B cell (primary cell): ENCODE measurements at regions not wholly inside any gene's neighbourhood (a gene's known extent, or its start where the extent isn't known, plus 50 kb on each side); places are given as distances from the start of the nearest gene placed in this dataset.

Experiments
- ATAC-seq: fragments of 200-7000 bp; cut with Tn5 transposase; one replicate; pipeline ENCODE4 v1.10.0; 2021; ENCODE audit warnings: low read depth, mild to moderate bottlenecking, moderate number of reproducible peaks, moderate library complexity
- CTCF ChIA-PET: fragments of 350-600 bp; sonication (Branson Sonifier 250); formaldehyde crosslinking; loops from one replicate; lab custom pipeline; 2021; ENCODE audit warnings: antibody characterized with exemption, inconsistent platforms; lab: Charles Lee
- POLR2A ChIA-PET: fragments of 350-600 bp; sonication (Branson Sonifier 250); formaldehyde crosslinking; loops from one replicate; lab custom pipeline; 2021; ENCODE audit warnings: antibody characterized with exemption; lab: Charles Lee
- DNase-seq: peaks from one replicate; pipeline ENCODE4 v3.0.0; 2013
- H2AFZ ChIP-seq: 2 replicates; pipeline ENCODE4 v1.6.1; 2012; ENCODE audit warnings: mild to moderate bottlenecking, low read depth, low read length; ENCODE audit not compliant: insufficient read depth, poor library complexity, severe bottlenecking
- H3K27ac ChIP-seq, 2 donors: 1 replicate in 1 of 2; 2 replicates in 1 of 2; pipeline ENCODE4 v1.5.1; 2012 to 2013; ENCODE audit warnings: low read length in 2 of 2, mild to moderate bottlenecking in 2 of 2, moderate library complexity in 1 of 2
- H3K27me3 ChIP-seq, 4 experiments: fragments of 200-600 bp in 1 of 4; sonication (generic) in 1 of 4; replicated peaks in 1 of 4; 1 replicate in 2 of 4; 2 replicates in 2 of 4; pipeline versions ENCODE4 v1.6.1 to v1.7.0; 2013 to 2016; ENCODE audit warnings: low read length in 3 of 4, mild to moderate bottlenecking in 2 of 4, mixed read lengths in 1 of 4, moderate library complexity in 1 of 4; ENCODE audit not compliant: insufficient read depth in 4 of 4, control insufficient read depth in 3 of 4; ENCODE audit errors: control extremely low read depth in 1 of 4
- H3K36me3 ChIP-seq, 2 experiments: replicated peaks in 1 of 2; 1 replicate in 1 of 2; 2 replicates in 1 of 2; pipeline versions ENCODE4 v1.6.1 to v1.7.1; 2013; ENCODE audit warnings: low read length in 1 of 2; ENCODE audit not compliant: insufficient read depth in 2 of 2, control insufficient read depth in 1 of 2; ENCODE audit errors: control extremely low read depth in 1 of 2, extremely low read depth in 1 of 2
- H3K4me1 ChIP-seq, 2 donors: fragments of 200-600 bp in 1 of 2; sonication (generic) in 1 of 2; 1 replicate in 1 of 2; 2 replicates in 1 of 2; pipeline versions ENCODE4 v1.5.1 to v1.6.1; 2013 to 2017; ENCODE audit warnings: low read length in 2 of 2; ENCODE audit not compliant: control insufficient read depth in 2 of 2, insufficient read depth in 2 of 2
- H3K4me2 ChIP-seq: replicated peaks from 2 replicates; pipeline ENCODE3; 2012; ENCODE audit warnings: mild to moderate bottlenecking, low read depth, low read length; ENCODE audit not compliant: poor library complexity, severe bottlenecking
- H3K4me3 ChIP-seq, 5 experiments: fragments of 200-600 bp in 1 of 5; sonication (generic) in 1 of 5; 1 replicate in 3 of 5; 2 replicates in 2 of 5; pipeline versions ENCODE4 v1.5.1 to v1.7.0; 2011 to 2016; ENCODE audit warnings: low read length in 4 of 5, mild to moderate bottlenecking in 4 of 5, low read depth in 2 of 5, control low read depth in 1 of 5, moderate library complexity in 1 of 5; ENCODE audit not compliant: insufficient read depth in 1 of 5; ENCODE audit errors: control extremely low read depth in 1 of 5, extremely low read depth in 1 of 5
- H3K79me2 ChIP-seq: fragments of 200-600 bp; sonication (generic); one replicate; pipeline ENCODE4 v1.6.0; 2016; ENCODE audit warnings: low read length; ENCODE audit not compliant: control insufficient read depth, insufficient read depth
- H3K9ac ChIP-seq: fragments of 200-600 bp; sonication (generic); 2 replicates; pipeline ENCODE4 v1.6.1; 2017; ENCODE audit warnings: mild to moderate bottlenecking, low read length, moderate library complexity
- H3K9me3 ChIP-seq, 3 donors: one replicate each; pipeline versions ENCODE4 v1.6.1 to v1.7.1; 2013; ENCODE audit warnings: low read length in 2 of 3; ENCODE audit not compliant: control insufficient read depth in 2 of 3, insufficient read depth in 1 of 3; ENCODE audit errors: control extremely low read depth in 1 of 3
- H4K20me1 ChIP-seq: 2 replicates; pipeline ENCODE4 v1.6.0; 2012; ENCODE audit warnings: mild to moderate bottlenecking, low read length; ENCODE audit not compliant: insufficient read depth, control insufficient read depth, poor library complexity, severe bottlenecking
- H3K27ac Mint-ChIP-seq: one replicate; pipeline ENCODE4 v1.8.0; 2021; ENCODE audit warnings: mixed read lengths
- H3K27me3 Mint-ChIP-seq: one replicate; pipeline ENCODE4 v1.8.0; 2021; ENCODE audit warnings: mixed read lengths
- H3K4me1 Mint-ChIP-seq: one replicate; pipeline ENCODE4 v1.8.0; 2021; ENCODE audit warnings: mixed read lengths
- H3K4me3 Mint-ChIP-seq: one replicate; pipeline ENCODE4 v1.8.0; 2021; ENCODE audit warnings: mixed read lengths
- H3K9me3 Mint-ChIP-seq: one replicate; pipeline ENCODE4 v1.8.0; 2022; ENCODE audit warnings: mixed read lengths; ENCODE audit not compliant: insufficient read depth
- CTCF ChIP-seq: fragments of 200-600 bp; IDR thresholded peaks from one replicate; pipeline ENCODE4 v1.8.0; 2022; ENCODE audit warnings: antibody characterized with exemption, mild to moderate bottlenecking
- EZH2 ChIP-seq: IDR thresholded peaks from 2 replicates; pipeline ENCODE4 v1.6.1; 2012; ENCODE audit warnings: borderline replicate concordance, low read depth, mild to moderate bottlenecking, moderate library complexity, low read length; ENCODE audit not compliant: insufficient read depth, poor library complexity, severe bottlenecking
- WGBS: methylation state at CpG from one replicate; pipeline ENCODE4 v1.1.5; 2013; ENCODE audit warnings: missing lambda C conversion rate; ENCODE audit not compliant: insufficient coverage; 5-methylcytosine and 5-hydroxymethylcytosine counted together
- intact Hi-C: fragments of 100-400 bp; cut with micrococcal nuclease; formaldehyde crosslinking; loops from one replicate; pipeline ENCODE4 v1.10.0; 2022

GRCh38 chr2:175430236-175430635 lies 248.7 kb upstream of the ATP5MC3 start:
- no peaks in the 10 kb centered on the region for H3K27me3 ChIP-seq
- DNase-seq, result no peak
- no peak overlapping the region for H3K27ac Mint-ChIP-seq
- no peaks in the 10 kb centered on the region for H3K4me1 Mint-ChIP-seq
- H3K27me3 Mint-ChIP-seq, result peaks cover 3% of the 10 kb centered on the region
- no peaks in the 10 kb centered on the region for H3K36me3 ChIP-seq
- no peak overlapping the region for H2AFZ ChIP-seq
- CTCF ChIA-PET, result no interaction called here
- no peaks in the 10 kb centered on the region for H3K4me1 ChIP-seq
- H3K4me3 Mint-ChIP-seq, result no peak overlapping the region
- no peak for ATAC-seq
- intact Hi-C loops, result no loop called here
- H3K27ac ChIP-seq, result no peak overlapping the region
- peaks cover 0 to 4% (median 4%) of the 10 kb centered on the region in 3 donors for H3K9me3 ChIP-seq
- POLR2A ChIA-PET, result no interaction called here
- no peaks in the 10 kb centered on the region for H3K79me2 ChIP-seq
- H3K9ac ChIP-seq, result no peak overlapping the region
- peaks cover 5% of the 10 kb centered on the region for H3K9me3 Mint-ChIP-seq
- no CpG with 5 or more reads among the region's 1 CpG for WGBS
- no peak overlapping the region for H3K4me3 ChIP-seq
- no peak overlapping the region for H3K4me2 ChIP-seq
- TF ChIP-seq EZH2 (no peak), CTCF (no peak)
- H4K20me1 ChIP-seq, result no peaks in the 10 kb centered on the region

- Histone ChIP-seq H3K36me3 (no peaks in the 10 kb centered on the region), H3K79me2 (no peaks in the 10 kb centered on the region), H3K27ac (no peak overlapping the region), H3K27me3 (no peaks in the 10 kb centered on the region), H3K4me1 (no peaks in the 10 kb centered on the region), H3K9me3 (no peaks in the 10 kb centered on the region), H3K4me2 (no peak overlapping the region), H4K20me1 (no peaks in the 10 kb centered on the region), H3K9ac (no peak overlapping the region), H3K4me3 (no peak overlapping the region), H2AFZ (no peak overlapping the region)
- no peak for ATAC-seq
- H3K9me3 Mint-ChIP-seq, result no peaks in the 10 kb centered on the region
- H3K4me3 Mint-ChIP-seq, result no peak overlapping the region
- TF ChIP-seq EZH2, result no peak
- TF ChIP-seq CTCF, result no peak
- ChIA-PET POLR2A (no interaction called here), CTCF (no interaction called here)
- H3K4me1 Mint-ChIP-seq, result no peaks in the 10 kb centered on the region
- 40% methylated on average over 1 of the region's 8 CpGs for WGBS
- H3K27me3 Mint-ChIP-seq, result peaks cover 4% of the 10 kb centered on the region
- no peak for DNase-seq
- no peak overlapping the region for H3K27ac Mint-ChIP-seq
- intact Hi-C loops, result no loop called here
These were observed 236.8 kb upstream of the ATP5MC3 start for GRCh38 chr2:175418224-175418835.
